C4-2B (cell line): ENCODE measurements at regions not wholly inside any gene's neighbourhood (a gene's known extent, or its start where the extent isn't known, plus 50 kb on each side); places are given as distances from the start of the nearest gene placed in this dataset.

Experiments used
- CTCF ChIP-seq: fragments of 450-650 bp; conservative IDR thresholded peaks from 2 replicates; pipeline ENCODE4 v1.5.1; 2017; ENCODE audit warnings: mild to moderate bottlenecking
- ZFX ChIP-seq: fragments of 450-650 bp; IDR thresholded peaks from 2 replicates; pipeline ENCODE4 v1.6.1; 2017

- no peak for TF ChIP-seq CTCF
- TF ChIP-seq ZFX, result no peak
Measured at GRCh38 chr4:71277353-71277752, 61.5 kb upstream of the SLC4A4 start.
